Endothelial cell of umbilical vein (primary cell): ENCODE measurements at regions not wholly inside any gene's neighbourhood (a gene's known extent, or its start where the extent isn't known, plus 50 kb on each side); places are given as distances from the start of the nearest gene placed in this dataset.

Experiments used
- BruUV-seq: library from RNA; stranded (reverse); fragments of 400-500 nt; replicated peaks from 2 replicates; lab custom pipeline; 2021; lab: Mats Ljungman, UMichigan
- CTCF ChIA-PET: fragments of 300-600, 350-600 bp; sonication (Branson Sonifier 250); formaldehyde crosslinking; loops from one replicate; lab custom pipeline; 2021; ENCODE audit warnings: antibody characterized with exemption, inconsistent platforms; lab: Charles Lee
- POLR2A ChIA-PET: fragments of 300-600, 350-600 bp; sonication (Branson Sonifier 250); formaldehyde crosslinking; loops from one replicate; lab custom pipeline; 2021; ENCODE audit warnings: antibody characterized with exemption, inconsistent platforms; lab: Charles Lee
- DNase-seq: peaks from one replicate; pipeline ENCODE4 v3.0.0-alpha.2; 2011; ENCODE audit warnings: low read depth, low spot score
- FAIRE-seq: peaks from 2 replicates; lab custom pipeline; 2011; peaks lifted over from hg19 to GRCh38; lab: Jason Lieb, UNC
- H2AFZ ChIP-seq: 2 replicates; pipeline ENCODE4 v1.6.0; 2012; ENCODE audit warnings: low read depth, low read length, control low read depth, inconsistent platforms
- H3K27ac ChIP-seq: 2 replicates; pipeline ENCODE4 v1.5.1; 2011; ENCODE audit warnings: low read depth, mild to moderate bottlenecking, control low read depth, low read length, moderate library complexity; ENCODE audit not compliant: insufficient read depth
- H3K27me3 ChIP-seq, 2 experiments: 2 replicates each; pipeline versions ENCODE4 v1.6.0 to v1.6.1; 2011; ENCODE audit warnings: low read length in 2 of 2, mixed read lengths in 1 of 2; ENCODE audit not compliant: control insufficient read depth in 2 of 2, insufficient read depth in 2 of 2
- H3K36me3 ChIP-seq, 2 experiments: 2 replicates in 1 of 2; 3 replicates in 1 of 2; pipeline ENCODE4 v1.5.1; 2011; ENCODE audit warnings: low read length in 2 of 2, mild to moderate bottlenecking in 1 of 2, moderate library complexity in 1 of 2; ENCODE audit not compliant: control insufficient read depth in 2 of 2, insufficient read depth in 2 of 2; ENCODE audit errors: extremely low read depth in 1 of 2
- H3K4me1 ChIP-seq: 3 replicates; pipeline ENCODE4 v1.5.1; 2011; ENCODE audit warnings: mild to moderate bottlenecking, low read length; ENCODE audit not compliant: control insufficient read depth, insufficient read depth; ENCODE audit errors: extremely low read depth
- H3K4me2 ChIP-seq: 2 replicates; pipeline ENCODE4 v1.6.1; 2011; ENCODE audit warnings: low read length, control low read depth, mixed read lengths; ENCODE audit not compliant: insufficient read depth
- H3K4me3 ChIP-seq, 3 experiments: fragments of 200-600 bp in 1 of 3; sonication (generic), shearing (Covaris generic) in 1 of 3; replicated peaks in 1 of 3; 2 replicates each; pipeline ENCODE4 v1.5.1; 2011 to 2016; ENCODE audit warnings: control low read depth in 3 of 3, low read length in 3 of 3, mild to moderate bottlenecking in 2 of 3, inconsistent platforms in 1 of 3, low read depth in 1 of 3, moderate library complexity in 1 of 3; ENCODE audit not compliant: insufficient read depth in 1 of 3
- H3K79me2 ChIP-seq: 2 replicates; pipeline ENCODE4 v1.6.0; 2012; ENCODE audit warnings: low read length, inconsistent platforms; ENCODE audit not compliant: control insufficient read depth, insufficient read depth
- H3K9ac ChIP-seq: replicated peaks from 2 replicates; pipeline ENCODE3; 2011; ENCODE audit warnings: low read length, control low read depth; ENCODE audit not compliant: insufficient read depth; ENCODE audit errors: extremely low read depth
- H3K9me1 ChIP-seq: replicated peaks from 3 replicates; pipeline ENCODE4 v1.6.0; 2011; ENCODE audit warnings: mild to moderate bottlenecking, low read length; ENCODE audit not compliant: control insufficient read depth, insufficient read depth; ENCODE audit errors: extremely low read depth
- H3K9me3 ChIP-seq: replicated peaks from 2 replicates; pipeline ENCODE4 v1.5.1; 2012; ENCODE audit warnings: low read length, inconsistent platforms; ENCODE audit not compliant: control insufficient read depth, insufficient read depth
- H4K20me1 ChIP-seq: replicated peaks from 2 replicates; pipeline ENCODE3; 2011; ENCODE audit warnings: mild to moderate bottlenecking, low read length; ENCODE audit not compliant: control insufficient read depth, insufficient read depth; ENCODE audit errors: extremely low read depth
- CTCF ChIP-seq, 2 donors: IDR thresholded peaks; 1 replicate in 1 of 2; 2 replicates in 1 of 2; pipeline ENCODE4 v1.5.1; 2011; ENCODE audit warnings: low read length in 2 of 2, mild to moderate bottlenecking in 2 of 2, moderate library complexity in 2 of 2, control low read depth in 1 of 2, inconsistent platforms in 1 of 2, low read depth in 1 of 2; ENCODE audit not compliant: insufficient read depth in 1 of 2; ENCODE audit errors: extremely low read depth in 1 of 2
- EZH2 ChIP-seq: IDR thresholded peaks from 2 replicates; pipeline ENCODE4 v1.6.1; 2012; ENCODE audit warnings: borderline replicate concordance, low read depth, mild to moderate bottlenecking, moderate library complexity, low read length, inconsistent platforms; ENCODE audit not compliant: severe bottlenecking
- FOS ChIP-seq: IDR thresholded peaks from 2 replicates; pipeline ENCODE4 v1.6.1; 2011; ENCODE audit warnings: mild to moderate bottlenecking, low read length, moderate library complexity, borderline replicate concordance; ENCODE audit not compliant: insufficient read depth
- GATA2 ChIP-seq: IDR thresholded peaks from 2 replicates; pipeline ENCODE4 v1.7.0; 2011; ENCODE audit warnings: low read depth, mild to moderate bottlenecking, moderate library complexity, mixed read lengths, low read length; ENCODE audit not compliant: insufficient read length, insufficient read depth
- JUN ChIP-seq: IDR thresholded peaks from 2 replicates; pipeline ENCODE4 v1.6.1; 2011; ENCODE audit warnings: borderline replicate concordance, low read depth; ENCODE audit not compliant: insufficient read length, insufficient read depth
- MAX ChIP-seq: IDR thresholded peaks from 2 replicates; pipeline ENCODE4 v1.6.1; 2011; ENCODE audit not compliant: insufficient read depth, insufficient read length
- MYC ChIP-seq: IDR thresholded peaks from one replicate; pipeline ENCODE4 v1.6.1; 2011; ENCODE audit warnings: mild to moderate bottlenecking, low read depth, low read length
- POLR2A ChIP-seq: IDR thresholded peaks from 2 replicates; pipeline ENCODE4 v1.6.1; 2012; ENCODE audit warnings: low read depth, mild to moderate bottlenecking, control low read depth, low read length
- POLR2AphosphoS5 ChIP-seq: IDR thresholded peaks from 2 replicates; pipeline ENCODE4 v1.6.1; 2012; ENCODE audit warnings: low read depth, mild to moderate bottlenecking, control low read depth, low read length, moderate library complexity; ENCODE audit not compliant: insufficient read depth
- dilution Hi-C: fragments of 300-500 bp; cut with MboI; formaldehyde crosslinking; loops from one replicate; pipeline ENCODE4 v1.15.0; 2019; ENCODE audit warnings: low sequenced_read_pairs; ENCODE audit not compliant: extremely low pct_ligation_motif_present
- intact Hi-C: fragments of 100-400 bp; cut with micrococcal nuclease; formaldehyde crosslinking; loops from one replicate; pipeline ENCODE4 v1.10.0; 2022

GRCh38 chr1:189597083-189597482, 880.6 kb downstream of the BRINP3 start:
- Histone ChIP-seq H2AFZ (no peak overlapping the region), H3K4me3 (no peak overlapping the region), H4K20me1 (no peaks in the 10 kb centered on the region), H3K27me3 (no peaks in the 10 kb centered on the region), H3K4me1 (peaks cover 14% of the 10 kb centered on the region), H3K9me3 (no peaks in the 10 kb centered on the region), H3K9me1 (no peaks in the 10 kb centered on the region), H3K36me3 (no peaks in the 10 kb centered on the region), H3K79me2 (no peaks in the 10 kb centered on the region), H3K27ac (no peak overlapping the region), H3K4me2 (peak overlapping the region; percentile 22), H3K9ac (no peak overlapping the region)
- TF ChIP-seq CTCF (IDR thresholded peaks at IDR 0.05; ENCODE audit: extremely low read depth in 1 of 2, insufficient read depth in 1 of 2, low read depth in 1 of 2, low read length in 2 of 2) (no peak), POLR2A (no peak), EZH2 (no peak), MAX (no peak), MYC (no peak), POLR2AphosphoS5 (peak; percentile 63), GATA2 (peak; percentile 78), FOS (peak; percentile 21), JUN (no peak)
- no TSS peak for BruUV-seq
- DNase-seq (peak; percentile 76), FAIRE-seq (peak; percentile 65)
- ChIA-PET CTCF (interaction anchor here (1.0 to 1.1 kb wide), 2 partner anchors 15 to 22 kb away, joined by 3 read pairs; no protein-coding TSS in a partner anchor), POLR2A (no interaction called here)
- intact Hi-C loops: no loop called here
- dilution Hi-C loops: no loop called here
